HS-27A (cell line): ENCODE measurements at regions not wholly inside any gene's neighbourhood (a gene's known extent, or its start where the extent isn't known, plus 50 kb on each side); places are given as distances from the start of the nearest gene placed in this dataset.
A peak's percentile ranks its signal among the peaks of the same experiment; 100 is the strongest.

Source experiments
- DNase-seq: peaks from one replicate; pipeline ENCODE4 v3.0.0-alpha.2; 2012; ENCODE audit warnings: low read depth, missing footprints

DNA sequence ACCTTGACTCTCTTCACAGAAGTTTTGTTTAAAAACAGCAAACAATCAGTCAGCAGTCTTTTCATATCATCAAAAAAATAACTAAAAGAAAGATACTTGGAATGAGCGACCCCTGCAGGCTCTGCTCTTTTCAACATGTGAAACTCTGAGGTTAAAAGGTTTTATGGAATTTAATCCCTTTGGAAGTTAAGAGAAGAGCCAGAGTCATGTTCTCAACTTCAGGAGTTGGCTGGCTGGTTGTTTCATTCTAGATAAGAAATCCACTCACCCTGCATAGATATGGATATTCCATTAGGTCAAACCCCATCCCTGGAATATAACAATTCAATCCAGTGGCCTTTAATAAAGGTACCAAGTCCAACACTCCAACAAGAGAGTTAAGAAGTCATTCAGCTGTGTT, 115.6 kb upstream of the RMDN2 start:
- DNase-seq, result no peak

DNA sequence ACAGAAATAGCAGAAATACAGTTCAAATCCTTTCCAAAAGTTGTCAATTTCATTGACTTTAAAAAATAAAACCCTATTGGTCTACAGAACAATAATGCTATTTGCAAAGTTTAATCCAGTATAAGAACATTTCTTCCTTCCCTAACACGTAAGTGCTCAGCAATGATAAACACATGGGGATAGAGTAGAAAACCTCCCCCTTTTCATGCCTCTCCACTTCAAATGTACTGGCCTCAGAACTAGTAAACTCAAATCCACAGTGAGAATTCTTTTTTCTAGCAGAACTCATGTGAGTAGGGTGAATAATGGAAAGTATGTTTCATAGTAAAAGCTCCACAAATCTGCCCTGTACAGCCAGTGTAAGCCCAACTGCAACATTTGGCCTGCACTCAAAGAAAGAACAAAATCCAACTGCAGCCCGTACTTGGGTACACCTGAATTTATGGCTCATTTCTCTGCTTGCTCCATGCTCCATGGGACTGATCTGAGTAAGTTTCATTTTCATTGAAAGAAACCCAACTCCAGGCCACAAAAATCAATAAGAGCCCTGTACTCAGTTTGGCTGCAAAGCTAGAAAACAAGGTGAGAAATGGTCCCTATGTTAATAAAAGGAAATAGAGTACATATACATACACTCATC, 115.0 kb upstream of the RMDN2 start:
- DNase-seq, result no peak

DNA sequence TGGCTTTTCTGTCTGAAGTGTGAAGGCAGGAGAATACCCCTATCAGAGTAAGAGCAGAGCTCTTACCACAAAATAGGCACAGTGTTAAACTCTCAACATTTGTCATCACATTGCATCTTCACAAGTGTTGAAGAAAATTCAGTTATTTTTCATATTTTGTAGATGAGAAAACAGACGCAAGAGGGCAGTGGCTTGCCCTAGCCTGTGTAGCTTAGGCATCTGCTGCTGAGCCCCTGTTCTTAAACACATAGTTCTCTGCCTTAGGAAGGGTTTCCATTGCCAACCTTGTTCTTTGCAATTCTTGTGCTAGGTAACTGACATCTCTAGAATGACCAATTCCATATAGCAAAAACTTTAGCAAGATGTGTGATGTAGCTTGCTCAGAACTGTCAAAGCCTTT, 112.7 kb upstream of the RMDN2 start:
- DNase-seq, result no peak

DNA sequence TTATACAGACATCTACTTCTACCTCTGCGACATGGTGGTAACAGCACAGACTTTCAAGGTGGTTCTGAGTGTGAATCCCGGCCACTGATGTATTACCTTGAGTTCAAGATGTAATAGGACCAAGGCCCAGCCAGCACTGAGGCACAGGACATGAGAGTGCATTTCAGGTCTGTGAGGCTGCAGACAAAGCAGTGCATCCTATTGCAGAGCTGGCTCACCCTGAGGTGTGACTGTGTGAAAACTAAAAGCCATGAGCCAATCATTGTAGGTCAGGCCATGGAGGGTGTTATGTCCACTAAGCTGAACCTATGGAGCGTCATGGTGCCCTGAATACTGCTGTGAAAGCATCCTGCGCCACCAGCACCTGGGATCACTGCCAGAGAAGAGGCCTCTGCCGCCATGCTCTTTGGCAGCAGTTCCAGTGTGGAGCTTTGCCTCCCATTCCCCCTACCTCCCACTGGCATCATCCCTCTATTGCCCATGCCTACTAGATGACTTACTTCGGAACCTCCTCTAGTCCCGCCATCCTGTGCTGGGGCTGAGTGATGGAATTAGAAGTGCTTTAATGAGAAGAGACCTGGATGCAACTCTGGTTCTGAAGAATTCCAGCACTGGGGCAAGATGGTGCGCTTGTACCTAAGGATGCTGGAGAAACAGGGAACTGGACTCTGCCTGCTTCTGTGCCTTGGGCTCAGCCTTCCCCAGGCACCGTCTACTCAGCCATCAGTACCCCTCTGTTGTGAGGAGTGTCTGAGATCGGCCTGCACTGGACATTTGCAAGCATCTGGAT, 112.0 kb upstream of the RMDN2 start:
- DNase-seq, result no peak

DNA sequence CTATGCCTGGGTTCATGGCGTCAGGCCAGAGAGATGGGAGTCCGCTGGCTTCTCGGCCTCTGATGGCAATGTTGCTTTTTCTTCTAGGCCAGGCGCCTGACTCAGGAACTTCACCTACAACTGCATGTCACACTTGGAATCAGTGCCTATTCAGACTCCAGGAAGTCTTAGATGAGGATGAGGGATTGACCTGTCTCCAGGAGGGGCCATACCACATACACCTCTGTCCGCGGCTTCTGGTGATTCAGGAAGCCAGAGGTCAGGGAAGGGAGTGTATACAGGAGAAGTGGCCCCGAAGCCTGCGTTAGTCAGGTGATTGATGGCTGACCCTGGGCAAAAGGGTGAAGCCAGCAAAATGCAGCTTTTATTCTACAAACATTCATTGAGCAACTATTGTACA, 109.1 kb upstream of the RMDN2 start:
- DNase-seq, result no peak

DNA sequence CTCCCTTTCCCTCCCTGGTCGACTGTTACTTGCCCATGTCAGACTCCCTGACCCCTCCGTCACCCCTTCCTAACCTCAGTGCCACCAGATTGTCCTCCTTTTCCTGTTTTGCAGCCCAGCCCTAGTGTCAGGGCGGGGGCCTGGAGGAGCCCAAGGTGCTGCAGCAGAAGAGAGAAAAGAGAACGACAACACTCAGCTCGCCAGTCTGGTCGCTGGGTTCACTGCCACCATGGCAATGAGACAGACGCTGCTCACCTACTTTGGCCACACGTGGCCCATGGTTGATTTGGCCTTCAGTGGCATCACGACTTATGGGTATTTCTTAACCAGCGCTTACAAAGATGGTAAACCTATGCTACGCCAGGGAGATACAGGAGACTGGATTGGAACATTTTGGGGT, 108.4 kb upstream of the RMDN2 start:
- no peak for DNase-seq

DNA sequence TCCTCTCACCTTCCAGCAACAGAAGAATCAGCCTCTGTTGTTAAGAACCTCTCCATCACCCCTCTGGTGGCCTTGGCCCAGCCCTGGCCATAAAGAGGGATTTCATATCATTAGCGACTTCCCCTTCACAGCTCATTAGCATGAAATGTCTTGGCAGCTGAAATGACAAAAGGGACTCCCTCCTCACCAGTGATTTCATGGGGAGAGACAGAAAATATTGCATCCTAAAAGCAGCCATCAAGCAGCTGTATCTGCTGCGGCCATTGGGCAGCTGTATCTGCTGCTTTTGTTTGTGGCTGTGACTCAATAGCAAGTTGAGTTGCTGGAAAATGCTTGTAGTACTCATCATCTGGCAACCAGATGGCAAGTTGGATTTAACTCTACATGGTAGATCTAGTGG, 105.9 kb upstream of the RMDN2 start:
- no peak for DNase-seq

DNA sequence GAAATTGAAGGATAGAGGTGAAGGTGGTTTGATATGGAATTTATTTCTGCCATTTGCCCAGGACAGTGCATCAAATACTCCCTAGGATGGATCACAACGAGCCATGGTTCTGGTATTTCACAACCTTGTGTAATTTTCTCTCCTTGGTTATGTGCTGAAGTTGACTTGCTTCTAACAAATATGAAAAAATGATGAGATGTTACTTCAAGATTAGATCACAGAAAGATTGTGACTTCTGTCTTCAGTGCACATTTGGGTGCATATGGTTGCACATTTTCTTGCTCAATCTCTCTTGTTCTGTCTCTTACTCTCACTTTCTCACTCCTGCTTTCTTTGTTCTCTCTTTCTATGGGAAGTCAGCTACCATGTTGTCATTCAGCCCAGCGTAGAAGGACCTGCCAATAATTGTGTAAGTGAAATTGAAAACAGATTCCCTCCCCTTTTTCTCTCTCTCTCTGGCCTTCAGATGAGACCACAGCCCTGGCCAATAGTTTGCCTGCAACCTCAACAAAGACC, 104.6 kb upstream of the RMDN2 start:
- no peak for DNase-seq

DNA sequence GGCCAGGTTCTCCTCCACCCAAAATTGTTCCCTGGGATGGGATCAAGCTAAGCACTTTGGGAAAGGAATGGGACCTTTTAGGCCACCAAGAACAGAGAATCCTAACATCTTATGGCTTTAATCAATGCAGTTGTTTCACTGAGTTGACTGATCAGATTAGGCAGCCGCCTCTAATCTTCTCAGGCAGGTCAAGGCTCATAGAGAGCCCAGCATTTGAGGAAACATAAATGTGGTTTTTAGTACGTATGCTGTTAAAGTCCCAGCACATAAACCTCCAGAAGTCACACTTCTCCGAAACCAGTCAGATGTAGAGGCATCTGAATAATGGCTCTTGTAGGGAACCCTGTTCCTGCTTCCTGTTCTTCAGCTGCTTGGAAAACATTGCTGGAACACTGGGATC, 99.5 kb upstream of the RMDN2 start:
- DNase-seq, result no peak

DNA sequence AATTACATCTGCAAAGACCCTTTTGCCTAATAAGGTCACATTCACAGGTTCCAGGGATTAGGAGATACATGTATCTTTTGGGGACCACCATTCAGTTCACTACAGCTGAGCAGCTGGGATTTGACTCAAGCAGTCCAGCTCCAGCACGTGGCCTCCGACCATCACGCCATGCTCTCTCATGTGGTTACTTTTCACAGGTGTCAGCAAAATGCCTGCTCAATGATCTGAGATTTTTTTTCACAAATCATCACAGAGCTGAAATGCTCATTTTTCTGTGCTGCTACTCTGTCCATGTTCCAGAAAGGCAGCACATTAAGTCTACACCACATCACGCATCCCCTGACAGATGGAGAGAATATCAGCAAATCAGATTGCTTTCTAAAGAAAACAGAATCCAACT, 98.5 kb upstream of the RMDN2 start:
- no peak for DNase-seq

DNA sequence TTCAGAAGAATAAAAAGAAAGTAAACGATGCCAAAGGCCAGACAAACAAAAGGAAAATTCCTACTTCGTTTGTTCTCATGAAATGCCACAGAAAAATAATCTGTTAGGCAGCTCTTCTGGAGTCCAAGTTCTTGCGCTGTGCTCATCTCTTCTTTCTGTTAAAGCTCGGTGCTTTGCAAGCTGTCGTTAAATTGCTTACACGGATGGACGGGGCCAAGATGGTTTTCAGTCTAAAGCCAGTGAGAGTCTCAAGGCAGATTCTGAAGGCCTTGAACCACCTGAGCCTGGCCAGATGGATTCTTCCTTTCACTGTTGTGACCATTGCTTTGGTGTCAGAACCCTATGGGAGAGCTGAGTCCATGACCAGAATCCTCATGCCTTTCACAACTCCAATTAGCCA, 97.6 kb upstream of the RMDN2 start:
- DNase-seq, result no peak

DNA sequence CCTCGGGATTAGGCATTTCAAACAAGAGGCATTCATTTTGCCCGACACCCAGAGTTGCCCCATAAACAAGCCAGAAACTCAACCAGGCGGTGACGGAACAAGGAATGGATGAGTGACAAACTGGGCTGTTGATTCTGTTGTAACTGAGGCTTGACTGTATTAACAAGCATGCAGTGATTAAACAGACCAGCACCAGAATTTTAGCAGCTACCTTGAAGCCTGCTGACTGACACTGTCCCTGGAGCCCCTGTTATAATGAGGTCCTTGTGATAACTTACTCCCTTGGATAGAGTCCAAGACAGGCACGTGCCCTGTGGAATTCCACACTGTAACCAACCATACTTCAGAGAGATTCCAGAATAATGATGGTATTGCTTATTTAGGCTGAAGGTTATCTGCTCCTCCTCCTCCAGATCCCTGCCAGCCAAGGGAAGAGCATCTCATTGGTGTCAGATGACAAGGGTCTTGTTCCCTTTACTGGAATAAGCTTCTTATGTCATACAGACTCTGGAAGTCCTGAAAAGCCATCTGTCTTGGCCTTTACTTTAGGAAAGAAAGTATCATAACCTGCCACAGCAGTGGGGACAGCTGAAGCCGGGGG, 97.1 kb upstream of the RMDN2 start:
- DNase-seq, result peak; percentile 91

DNA sequence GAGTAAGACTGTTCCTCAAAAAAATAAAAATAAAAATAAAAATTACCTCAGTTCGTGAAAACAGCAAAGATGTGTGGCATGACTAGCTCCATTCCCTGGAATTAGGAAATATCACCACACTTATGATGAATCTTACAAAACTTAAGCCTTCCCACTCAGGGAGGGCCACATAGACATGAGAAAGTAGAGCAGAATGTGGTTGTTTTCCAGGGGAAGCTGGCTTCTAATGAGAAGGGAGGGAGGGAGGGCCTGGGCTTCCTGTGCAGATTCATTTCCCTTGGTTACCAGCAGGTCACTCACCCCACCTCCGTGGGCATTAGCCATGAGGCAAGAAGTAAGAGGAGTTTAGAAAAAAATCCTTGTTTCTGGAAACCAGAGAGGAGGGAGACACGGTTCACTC, 95.9 kb upstream of the RMDN2 start:
- DNase-seq, result peak; percentile 94

DNA sequence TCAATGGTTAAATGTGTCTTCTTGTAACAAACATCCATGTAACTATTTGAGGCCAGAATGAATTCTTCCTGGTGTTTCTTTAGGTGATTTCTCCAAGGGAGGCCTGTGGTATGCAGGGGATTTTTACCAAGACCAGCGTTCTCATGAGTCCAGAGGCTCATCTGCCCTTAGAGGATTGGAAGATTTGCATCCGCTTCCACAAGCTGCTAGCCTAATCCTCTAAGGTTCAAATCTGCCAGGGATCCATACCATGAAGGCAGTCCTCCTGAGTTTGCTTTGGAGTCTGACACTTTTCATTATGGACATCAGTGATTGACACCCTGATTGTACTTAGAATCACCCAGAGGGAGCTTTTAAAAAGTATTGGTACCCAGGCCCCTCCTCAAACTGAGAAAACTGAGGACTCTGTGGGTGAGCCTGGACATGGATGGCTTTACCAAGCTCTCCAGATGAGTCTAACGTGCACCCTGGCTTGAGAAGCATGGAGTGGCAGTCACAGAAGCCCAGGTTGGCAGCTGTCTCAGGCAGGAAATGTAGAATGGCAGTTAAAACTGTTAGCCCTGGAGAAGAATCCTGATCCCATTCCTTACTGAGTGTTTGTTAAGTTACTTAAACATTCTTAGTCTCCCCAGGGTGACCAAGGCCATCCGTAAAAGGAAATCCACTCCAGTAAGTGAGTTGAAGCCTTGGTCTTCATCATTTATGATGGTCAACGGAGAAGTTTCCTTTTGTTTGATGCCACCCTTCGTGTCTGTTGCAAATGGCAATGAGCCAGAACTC, 95.3 kb upstream of the RMDN2 start:
- DNase-seq, result no peak

DNA sequence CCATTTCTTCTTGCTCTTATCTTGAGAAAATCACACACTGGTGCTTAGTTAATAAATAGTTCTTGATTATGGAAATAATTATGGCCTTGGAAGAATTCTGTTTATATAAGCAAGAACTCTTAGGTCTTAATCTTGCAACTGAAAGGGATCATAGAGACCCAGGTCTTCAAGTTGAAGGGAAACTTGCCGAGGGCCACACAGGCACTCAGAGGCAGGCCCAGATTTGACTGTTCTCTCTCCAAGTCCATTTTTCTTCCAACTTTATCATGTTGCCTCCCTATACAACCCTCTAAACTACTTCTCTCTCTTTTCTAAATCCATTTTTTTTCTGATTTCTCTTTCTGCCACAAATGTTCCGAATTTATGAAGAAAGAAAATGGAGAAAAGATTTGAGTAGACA, 94.5 kb upstream of the RMDN2 start:
- DNase-seq, result no peak

DNA sequence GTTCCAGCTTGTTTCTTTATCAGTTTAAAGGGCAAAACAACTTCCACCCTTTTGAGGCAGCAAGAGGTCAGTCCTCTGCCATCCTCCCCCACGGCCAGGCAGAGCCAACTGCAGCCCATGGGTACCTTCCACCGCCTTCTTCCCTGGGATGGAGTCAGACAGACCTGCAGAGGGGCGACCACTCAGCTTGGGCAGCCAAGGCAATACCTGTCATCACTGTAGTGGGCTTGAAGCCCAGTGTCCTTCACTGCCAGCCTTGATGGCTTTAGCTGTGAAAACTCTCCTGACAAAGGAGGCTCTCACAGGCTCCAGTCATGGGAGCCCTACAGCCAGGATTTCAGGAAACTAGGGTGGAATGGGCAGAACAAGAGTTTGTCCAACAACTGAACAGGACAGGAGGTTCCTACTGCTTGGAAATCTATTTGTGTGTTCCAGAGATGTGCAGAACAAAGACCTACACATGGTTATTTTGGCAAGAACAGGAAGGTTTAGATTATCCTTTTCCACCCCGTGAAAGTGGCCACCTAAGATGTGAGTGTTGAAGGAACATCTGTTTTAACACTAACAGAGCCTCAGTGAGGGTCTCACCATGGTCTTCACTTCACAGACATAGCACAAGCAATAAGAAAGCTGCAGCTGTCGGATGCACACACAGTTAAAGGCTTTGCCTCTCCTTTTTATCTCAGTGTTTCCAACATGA, 93.9 kb upstream of the RMDN2 start:
- no peak for DNase-seq

DNA sequence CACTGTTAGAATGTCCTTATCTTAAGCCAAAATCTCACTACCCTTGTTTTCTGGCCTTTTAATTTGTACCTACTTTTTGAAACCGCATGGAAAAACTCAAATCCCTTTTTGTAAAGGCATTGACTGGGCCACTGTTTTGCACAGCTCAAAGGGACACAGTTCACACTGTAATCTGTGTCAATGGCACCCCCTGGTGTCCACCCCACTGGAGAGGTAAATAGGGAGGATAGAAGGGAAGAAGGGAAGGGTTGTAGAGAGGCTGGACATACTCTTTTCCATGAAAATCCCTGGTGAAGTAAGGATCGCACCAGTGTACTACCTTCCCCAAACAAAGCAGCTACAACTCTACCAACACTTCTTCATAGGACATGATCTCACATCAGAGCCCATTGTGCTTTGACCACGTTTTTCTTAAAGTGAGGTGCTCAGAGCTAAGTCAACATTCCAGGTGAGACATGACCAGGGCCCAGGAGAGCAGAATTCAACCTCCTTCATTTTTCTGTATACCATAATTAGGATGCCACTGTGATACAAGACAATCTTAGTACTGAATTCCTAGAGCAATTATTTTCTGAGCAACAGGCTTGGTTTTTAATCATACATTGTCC, 92.4 kb upstream of the RMDN2 start:
- DNase-seq, result peak; percentile 79

DNA sequence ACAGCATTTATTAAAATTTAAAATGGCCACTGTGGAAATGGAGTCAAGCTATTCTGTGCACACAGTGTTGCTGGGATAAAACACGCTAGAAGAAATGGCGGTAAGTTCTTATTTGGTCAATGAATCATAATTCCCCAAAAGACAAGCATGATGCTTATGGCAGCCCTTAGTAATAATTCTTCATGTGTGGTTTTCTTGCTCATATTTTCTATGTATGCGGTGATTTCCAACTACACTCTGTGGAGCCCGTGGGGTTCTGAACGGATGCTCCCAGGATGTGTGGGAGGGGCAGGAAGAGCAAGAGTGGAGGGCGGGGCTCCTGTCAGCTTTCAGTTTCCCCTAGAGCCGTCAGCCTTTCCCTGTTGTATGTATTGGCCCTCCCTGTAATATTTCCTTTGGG, 91.7 kb upstream of the RMDN2 start:
- no peak for DNase-seq

DNA sequence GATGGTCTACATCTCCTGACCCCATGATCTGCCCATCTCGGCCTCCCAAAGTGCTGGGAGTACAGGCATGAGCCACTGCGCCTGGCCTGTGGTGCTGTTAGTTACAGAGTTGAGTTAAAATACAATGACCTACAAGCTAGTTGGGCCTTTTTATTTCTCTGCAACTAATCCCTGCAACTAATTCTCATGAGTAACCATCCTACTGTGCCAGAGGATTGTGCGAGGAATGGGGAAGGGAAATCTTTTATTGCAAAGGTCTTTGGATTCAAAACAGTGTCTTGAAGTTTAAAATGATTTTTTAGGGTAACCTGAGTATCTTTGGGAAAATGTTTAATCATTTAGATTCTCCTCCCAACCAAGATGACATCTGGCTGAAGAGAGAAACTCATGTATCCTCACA, 88.8 kb upstream of the RMDN2 start:
- DNase-seq, result no peak

DNA sequence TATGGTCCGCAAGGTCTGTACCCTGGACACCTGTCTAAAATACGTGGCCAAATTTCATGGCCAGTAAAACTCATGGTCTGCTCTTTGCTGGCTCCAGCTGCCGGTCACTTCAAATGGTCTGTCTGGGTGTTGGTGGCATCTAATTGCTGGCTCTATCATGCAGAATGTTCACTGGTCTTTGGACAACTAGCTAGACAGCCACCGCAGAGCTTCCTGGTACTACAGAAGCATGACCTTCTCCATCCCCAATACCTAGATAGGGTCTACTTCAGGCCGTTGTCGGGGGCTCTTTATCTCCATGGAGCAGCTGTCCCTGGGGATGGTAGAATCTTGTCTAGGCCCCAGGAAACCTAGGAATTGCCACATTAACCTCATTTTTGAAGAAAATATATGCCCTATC, 88.4 kb upstream of the RMDN2 start:
- no peak for DNase-seq

DNA sequence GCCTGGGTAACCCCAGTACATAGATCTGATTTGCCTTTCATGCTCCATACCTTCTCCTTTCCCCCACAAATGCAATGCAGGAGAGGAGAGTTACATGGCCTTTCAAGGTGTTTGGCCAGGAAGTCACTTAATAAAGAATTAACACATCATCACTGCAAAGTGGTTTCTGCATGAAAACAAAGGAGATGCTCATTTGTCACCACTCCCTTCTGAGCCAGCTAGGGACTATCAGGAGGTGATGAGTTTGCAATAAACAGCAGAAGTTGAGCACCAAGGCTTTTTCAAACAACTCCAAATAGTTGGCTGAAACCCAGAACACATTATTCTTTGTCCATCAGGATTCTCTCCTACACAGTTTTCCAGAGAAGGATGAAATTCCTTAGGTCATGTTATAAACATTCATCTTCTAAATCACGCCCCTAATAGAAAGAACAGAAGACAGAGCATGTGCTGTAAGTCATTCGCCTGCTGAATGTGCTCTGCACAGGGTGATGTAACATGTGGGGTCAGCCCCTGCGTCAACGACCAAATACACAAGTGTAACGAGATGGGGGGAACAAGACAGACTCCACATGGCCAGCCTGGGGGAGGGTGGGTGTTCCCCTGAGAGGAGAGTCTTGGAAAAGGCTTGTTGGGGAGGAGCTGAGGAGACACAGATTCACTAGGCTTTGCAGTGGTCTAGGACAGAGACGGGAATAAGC, 87.3 kb upstream of the RMDN2 start:
- no peak for DNase-seq
